B cell (primary cell): ENCODE measurements at regions not wholly inside any gene's neighbourhood (a gene's known extent, or its start where the extent isn't known, plus 50 kb on each side); places are given as distances from the start of the nearest gene placed in this dataset.

Source experiments
- ATAC-seq: fragments of 200-7000 bp; cut with Tn5 transposase; one replicate; pipeline ENCODE4 v1.10.0; 2021; ENCODE audit warnings: low read depth, mild to moderate bottlenecking, moderate number of reproducible peaks, moderate library complexity
- CTCF ChIA-PET: fragments of 350-600 bp; sonication (Branson Sonifier 250); formaldehyde crosslinking; loops from one replicate; lab custom pipeline; 2021; ENCODE audit warnings: antibody characterized with exemption, inconsistent platforms; lab: Charles Lee
- POLR2A ChIA-PET: fragments of 350-600 bp; sonication (Branson Sonifier 250); formaldehyde crosslinking; loops from one replicate; lab custom pipeline; 2021; ENCODE audit warnings: antibody characterized with exemption; lab: Charles Lee
- DNase-seq: peaks from one replicate; pipeline ENCODE4 v3.0.0; 2013
- H2AFZ ChIP-seq: 2 replicates; pipeline ENCODE4 v1.6.1; 2012; ENCODE audit warnings: mild to moderate bottlenecking, low read depth, low read length; ENCODE audit not compliant: insufficient read depth, poor library complexity, severe bottlenecking
- H3K27ac ChIP-seq, 2 donors: 1 replicate in 1 of 2; 2 replicates in 1 of 2; pipeline ENCODE4 v1.5.1; 2012 to 2013; ENCODE audit warnings: low read length in 2 of 2, mild to moderate bottlenecking in 2 of 2, moderate library complexity in 1 of 2
- H3K27me3 ChIP-seq, 4 experiments: fragments of 200-600 bp in 1 of 4; sonication (generic) in 1 of 4; replicated peaks in 1 of 4; 1 replicate in 2 of 4; 2 replicates in 2 of 4; pipeline versions ENCODE4 v1.6.1 to v1.7.0; 2013 to 2016; ENCODE audit warnings: low read length in 3 of 4, mild to moderate bottlenecking in 2 of 4, mixed read lengths in 1 of 4, moderate library complexity in 1 of 4; ENCODE audit not compliant: insufficient read depth in 4 of 4, control insufficient read depth in 3 of 4; ENCODE audit errors: control extremely low read depth in 1 of 4
- H3K36me3 ChIP-seq, 2 experiments: replicated peaks in 1 of 2; 1 replicate in 1 of 2; 2 replicates in 1 of 2; pipeline versions ENCODE4 v1.6.1 to v1.7.1; 2013; ENCODE audit warnings: low read length in 1 of 2; ENCODE audit not compliant: insufficient read depth in 2 of 2, control insufficient read depth in 1 of 2; ENCODE audit errors: control extremely low read depth in 1 of 2, extremely low read depth in 1 of 2
- H3K4me1 ChIP-seq, 2 donors: fragments of 200-600 bp in 1 of 2; sonication (generic) in 1 of 2; 1 replicate in 1 of 2; 2 replicates in 1 of 2; pipeline versions ENCODE4 v1.5.1 to v1.6.1; 2013 to 2017; ENCODE audit warnings: low read length in 2 of 2; ENCODE audit not compliant: control insufficient read depth in 2 of 2, insufficient read depth in 2 of 2
- H3K4me2 ChIP-seq: replicated peaks from 2 replicates; pipeline ENCODE3; 2012; ENCODE audit warnings: mild to moderate bottlenecking, low read depth, low read length; ENCODE audit not compliant: poor library complexity, severe bottlenecking
- H3K4me3 ChIP-seq, 5 experiments: fragments of 200-600 bp in 1 of 5; sonication (generic) in 1 of 5; 1 replicate in 3 of 5; 2 replicates in 2 of 5; pipeline versions ENCODE4 v1.5.1 to v1.7.0; 2011 to 2016; ENCODE audit warnings: low read length in 4 of 5, mild to moderate bottlenecking in 4 of 5, low read depth in 2 of 5, control low read depth in 1 of 5, moderate library complexity in 1 of 5; ENCODE audit not compliant: insufficient read depth in 1 of 5; ENCODE audit errors: control extremely low read depth in 1 of 5, extremely low read depth in 1 of 5
- H3K79me2 ChIP-seq: fragments of 200-600 bp; sonication (generic); one replicate; pipeline ENCODE4 v1.6.0; 2016; ENCODE audit warnings: low read length; ENCODE audit not compliant: control insufficient read depth, insufficient read depth
- H3K9ac ChIP-seq: fragments of 200-600 bp; sonication (generic); 2 replicates; pipeline ENCODE4 v1.6.1; 2017; ENCODE audit warnings: mild to moderate bottlenecking, low read length, moderate library complexity
- H3K9me3 ChIP-seq, 3 donors: one replicate each; pipeline versions ENCODE4 v1.6.1 to v1.7.1; 2013; ENCODE audit warnings: low read length in 2 of 3; ENCODE audit not compliant: control insufficient read depth in 2 of 3, insufficient read depth in 1 of 3; ENCODE audit errors: control extremely low read depth in 1 of 3
- H4K20me1 ChIP-seq: 2 replicates; pipeline ENCODE4 v1.6.0; 2012; ENCODE audit warnings: mild to moderate bottlenecking, low read length; ENCODE audit not compliant: insufficient read depth, control insufficient read depth, poor library complexity, severe bottlenecking
- H3K27ac Mint-ChIP-seq: one replicate; pipeline ENCODE4 v1.8.0; 2021; ENCODE audit warnings: mixed read lengths
- H3K27me3 Mint-ChIP-seq: one replicate; pipeline ENCODE4 v1.8.0; 2021; ENCODE audit warnings: mixed read lengths
- H3K4me1 Mint-ChIP-seq: one replicate; pipeline ENCODE4 v1.8.0; 2021; ENCODE audit warnings: mixed read lengths
- H3K4me3 Mint-ChIP-seq: one replicate; pipeline ENCODE4 v1.8.0; 2021; ENCODE audit warnings: mixed read lengths
- H3K9me3 Mint-ChIP-seq: one replicate; pipeline ENCODE4 v1.8.0; 2022; ENCODE audit warnings: mixed read lengths; ENCODE audit not compliant: insufficient read depth
- CTCF ChIP-seq: fragments of 200-600 bp; IDR thresholded peaks from one replicate; pipeline ENCODE4 v1.8.0; 2022; ENCODE audit warnings: antibody characterized with exemption, mild to moderate bottlenecking
- EZH2 ChIP-seq: IDR thresholded peaks from 2 replicates; pipeline ENCODE4 v1.6.1; 2012; ENCODE audit warnings: borderline replicate concordance, low read depth, mild to moderate bottlenecking, moderate library complexity, low read length; ENCODE audit not compliant: insufficient read depth, poor library complexity, severe bottlenecking
- WGBS: methylation state at CpG from one replicate; pipeline ENCODE4 v1.1.5; 2013; ENCODE audit warnings: missing lambda C conversion rate; ENCODE audit not compliant: insufficient coverage; 5-methylcytosine and 5-hydroxymethylcytosine counted together
- intact Hi-C: fragments of 100-400 bp; cut with micrococcal nuclease; formaldehyde crosslinking; loops from one replicate; pipeline ENCODE4 v1.10.0; 2022

DNA sequence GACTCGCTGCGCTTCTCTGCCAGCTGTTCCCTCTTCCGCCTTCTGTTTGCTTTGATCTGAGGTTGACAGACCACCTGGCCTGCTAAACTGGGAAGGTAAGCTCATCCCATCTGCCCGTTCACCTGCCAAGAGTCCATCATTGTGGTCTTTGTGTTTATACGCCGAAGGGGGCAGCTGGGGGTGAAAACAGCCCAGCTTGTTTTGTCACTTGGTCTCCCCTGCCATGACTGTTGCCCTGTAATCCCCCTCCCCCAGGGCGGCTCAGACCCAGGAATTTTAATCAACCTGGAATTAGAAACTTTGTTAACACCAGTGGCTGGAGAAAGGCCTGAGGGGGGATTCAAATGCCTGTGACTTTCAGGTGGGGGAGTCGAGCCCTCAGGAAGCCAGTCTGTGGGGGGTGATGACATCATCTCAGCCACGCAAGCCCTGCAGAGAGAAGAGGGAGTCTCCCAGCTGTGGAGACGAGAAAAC, 333.3 kb downstream of the BCOR start:
- Histone ChIP-seq H3K79me2 (no peaks in the 10 kb centered on the region), H3K27me3 (no peaks in the 10 kb centered on the region), H4K20me1 (no peaks in the 10 kb centered on the region), H3K36me3 (no peaks in the 10 kb centered on the region), H3K4me3 (no peak overlapping the region), H3K4me1 (no peaks in the 10 kb centered on the region), H2AFZ (no peak overlapping the region), H3K27ac (no peak overlapping the region), H3K9me3 (no peaks in the 10 kb centered on the region), H3K9ac (no peak overlapping the region), H3K4me2 (no peak overlapping the region)
- no peak for TF ChIP-seq EZH2
- no peak for TF ChIP-seq CTCF
- DNase-seq (no peak), ATAC-seq (no peak)
- Mint-ChIP-seq H3K9me3 (no peaks in the 10 kb centered on the region), H3K4me3 (no peak overlapping the region), H3K27ac (no peak overlapping the region), H3K4me1 (no peaks in the 10 kb centered on the region), H3K27me3 (no peaks in the 10 kb centered on the region)
- ChIA-PET POLR2A (no interaction called here), CTCF (no interaction called here)
- intact Hi-C loops: no loop called here
- WGBS: 67% methylated on average over 3 of the region's 10 CpGs

GRCh38 chrX:39765327-39765726, 332.4 kb downstream of the BCOR start:
- Histone ChIP-seq H3K9me3 (no peaks in the 10 kb centered on the region), H2AFZ (no peak overlapping the region), H3K36me3 (no peaks in the 10 kb centered on the region), H3K79me2 (no peaks in the 10 kb centered on the region), H3K4me3 (no peak overlapping the region), H3K27me3 (no peaks in the 10 kb centered on the region), H4K20me1 (no peaks in the 10 kb centered on the region), H3K27ac (no peak overlapping the region), H3K9ac (no peak overlapping the region), H3K4me2 (no peak overlapping the region), H3K4me1 (no peaks in the 10 kb centered on the region)
- WGBS: no CpG with 5 or more reads among the region's 7 CpGs
- no peak overlapping the region for H3K4me3 Mint-ChIP-seq
- TF ChIP-seq CTCF (no peak), EZH2 (no peak)
- H3K4me1 Mint-ChIP-seq: no peaks in the 10 kb centered on the region
- no peaks in the 10 kb centered on the region for H3K9me3 Mint-ChIP-seq
- POLR2A ChIA-PET: no interaction called here
- H3K27ac Mint-ChIP-seq: no peak overlapping the region
- peaks cover under 1% of the 10 kb centered on the region for H3K27me3 Mint-ChIP-seq
- no peak for ATAC-seq
- intact Hi-C loops: no loop called here
- CTCF ChIA-PET: no interaction called here
- DNase-seq: no peak
